AG09309 (cell line): ENCODE measurements at regions not wholly inside any gene's neighbourhood (a gene's known extent, or its start where the extent isn't known, plus 50 kb on each side); places are given as distances from the start of the nearest gene placed in this dataset.

ENCODE experiments used
- DNase-seq: peaks from one replicate; pipeline ENCODE4 v3.0.0-alpha.2; 2010; ENCODE audit warnings: low read depth
- H3K4me3 ChIP-seq: 2 replicates; pipeline ENCODE4 v1.5.1; 2011; ENCODE audit warnings: mild to moderate bottlenecking, low read depth, low read length, moderate library complexity; ENCODE audit not compliant: control insufficient read depth
- TF ChIP-seq, protein P1 (sequence below): IDR thresholded peaks from 2 replicates; pipeline ENCODE4 v1.5.1; 2011; ENCODE audit warnings: mild to moderate bottlenecking, low read depth, low read length, inconsistent platforms; ENCODE audit not compliant: insufficient read depth, control insufficient read depth; ENCODE audit errors: missing control alignments

DNA sequence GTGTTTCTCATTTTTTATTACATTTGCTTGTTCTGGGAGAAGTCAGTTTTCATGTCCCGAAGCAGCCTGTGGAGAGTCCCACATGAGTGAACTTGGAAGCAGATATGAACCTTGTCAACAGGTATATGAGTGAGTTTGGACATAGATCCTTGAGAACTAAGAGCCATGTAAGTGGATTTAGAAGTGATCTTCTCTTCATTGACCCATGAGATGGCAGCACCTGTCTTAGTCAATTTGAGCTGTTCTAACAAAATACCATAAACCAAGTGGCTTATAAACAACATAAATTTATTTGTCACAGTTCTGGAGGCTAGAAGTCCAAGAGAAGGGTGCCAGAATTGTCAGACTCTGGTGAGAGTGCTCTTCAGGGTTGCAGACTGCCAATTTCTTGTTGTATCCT, 1043.8 kb downstream of the ADGRL3 start:
- DNase-seq: no peak
- TF ChIP-seq, protein P1, sequence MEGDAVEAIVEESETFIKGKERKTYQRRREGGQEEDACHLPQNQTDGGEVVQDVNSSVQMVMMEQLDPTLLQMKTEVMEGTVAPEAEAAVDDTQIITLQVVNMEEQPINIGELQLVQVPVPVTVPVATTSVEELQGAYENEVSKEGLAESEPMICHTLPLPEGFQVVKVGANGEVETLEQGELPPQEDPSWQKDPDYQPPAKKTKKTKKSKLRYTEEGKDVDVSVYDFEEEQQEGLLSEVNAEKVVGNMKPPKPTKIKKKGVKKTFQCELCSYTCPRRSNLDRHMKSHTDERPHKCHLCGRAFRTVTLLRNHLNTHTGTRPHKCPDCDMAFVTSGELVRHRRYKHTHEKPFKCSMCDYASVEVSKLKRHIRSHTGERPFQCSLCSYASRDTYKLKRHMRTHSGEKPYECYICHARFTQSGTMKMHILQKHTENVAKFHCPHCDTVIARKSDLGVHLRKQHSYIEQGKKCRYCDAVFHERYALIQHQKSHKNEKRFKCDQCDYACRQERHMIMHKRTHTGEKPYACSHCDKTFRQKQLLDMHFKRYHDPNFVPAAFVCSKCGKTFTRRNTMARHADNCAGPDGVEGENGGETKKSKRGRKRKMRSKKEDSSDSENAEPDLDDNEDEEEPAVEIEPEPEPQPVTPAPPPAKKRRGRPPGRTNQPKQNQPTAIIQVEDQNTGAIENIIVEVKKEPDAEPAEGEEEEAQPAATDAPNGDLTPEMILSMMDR: no peak

DNA sequence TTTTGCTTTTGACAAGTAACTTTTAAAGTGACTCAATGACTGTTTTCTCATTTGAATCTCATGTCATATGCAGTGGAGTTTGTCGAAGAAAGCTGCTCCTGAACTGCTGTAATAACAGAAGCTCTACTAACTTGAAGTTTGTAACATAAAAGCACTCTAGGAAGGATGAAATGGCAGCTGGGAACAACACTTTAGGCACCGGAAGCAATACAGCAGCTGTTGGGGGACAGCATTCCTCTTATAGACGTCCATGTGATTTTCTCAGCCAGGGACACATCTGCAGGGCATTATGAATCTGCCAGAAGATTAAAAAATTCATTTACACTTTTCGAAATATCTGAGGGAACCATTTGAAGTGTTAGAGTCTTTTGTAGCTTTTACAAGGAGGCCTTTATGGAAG, 1035.8 kb downstream of the ADGRL3 start:
- H3K4me3 ChIP-seq: no peak overlapping the region
- TF ChIP-seq, protein P1: no peak
- DNase-seq: no peak

More for the DNA sequence above, 1043.8 kb downstream of the ADGRL3 start:
- no peak overlapping the region for H3K4me3 ChIP-seq

DNA sequence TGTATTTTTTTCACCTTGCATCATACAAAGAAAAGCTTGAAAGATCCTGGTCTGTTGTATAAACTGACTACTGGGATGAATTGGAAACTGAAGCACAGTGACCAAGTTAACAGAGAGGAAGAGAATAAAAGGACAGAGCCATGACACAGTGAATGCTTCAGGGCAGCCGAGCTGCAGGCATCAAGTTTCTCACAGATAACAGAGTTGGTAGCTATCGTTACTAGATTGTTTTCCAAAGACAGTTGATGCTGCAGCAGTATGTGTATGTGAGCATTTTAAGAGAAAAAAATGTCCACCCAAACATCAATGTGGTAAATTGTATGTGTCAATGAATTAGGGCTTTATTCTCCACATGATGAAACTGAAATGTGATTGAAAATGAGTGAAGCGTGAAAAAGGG, 1032.7 kb downstream of the ADGRL3 start:
- DNase-seq: no peak
- TF ChIP-seq, protein P1: no peak

DNA sequence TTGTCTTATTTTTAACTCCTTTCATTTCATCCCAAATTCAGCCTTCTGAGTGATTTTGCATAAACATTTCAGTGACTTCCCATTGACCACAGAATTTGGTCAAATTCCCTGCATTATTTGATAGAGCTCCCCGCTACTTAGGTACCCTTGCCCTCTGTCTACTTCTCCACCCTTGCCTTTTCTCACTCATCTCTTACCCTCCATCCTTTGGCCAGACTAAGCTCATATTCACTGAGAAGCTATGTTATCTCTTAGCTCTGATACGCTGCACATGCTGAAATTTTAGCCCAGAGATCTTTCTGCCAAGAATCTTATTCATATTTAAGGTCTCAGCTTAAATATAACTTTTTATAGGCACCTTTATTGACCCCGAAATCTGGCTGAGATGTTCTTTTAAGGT, 1031.9 kb downstream of the ADGRL3 start:
- no peak for DNase-seq
- H3K4me3 ChIP-seq: no peak overlapping the region
- TF ChIP-seq, protein P1: no peak

More for the DNA sequence above, 1032.7 kb downstream of the ADGRL3 start:
- no peak overlapping the region for H3K4me3 ChIP-seq

GRCh38 chr4:62226082-62226481, 1026.0 kb downstream of the ADGRL3 start:
- TF ChIP-seq, protein P1: no peak
- no peak for DNase-seq
- H3K4me3 ChIP-seq: no peak overlapping the region

DNA sequence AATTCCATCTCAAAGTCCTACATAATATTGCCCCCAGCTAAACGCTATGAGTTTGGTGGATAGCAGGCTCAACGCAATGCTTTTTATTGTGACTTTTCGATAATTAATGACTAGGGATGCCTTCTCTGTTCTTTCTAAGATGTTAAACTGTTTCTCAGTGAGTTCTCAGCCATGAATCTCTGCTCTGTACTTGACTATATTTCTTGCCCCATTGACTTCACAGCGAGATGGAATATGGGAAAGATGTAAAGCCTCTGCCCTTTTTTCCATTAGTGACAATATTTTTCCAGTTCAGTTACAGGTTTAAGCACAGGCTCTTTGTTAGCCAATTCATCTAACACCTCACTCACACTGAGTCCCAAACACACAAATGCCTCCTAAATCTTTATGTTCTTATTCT, 1022.0 kb downstream of the ADGRL3 start:
- no peak for DNase-seq
- no peak overlapping the region for H3K4me3 ChIP-seq
- TF ChIP-seq, protein P1: no peak

DNA sequence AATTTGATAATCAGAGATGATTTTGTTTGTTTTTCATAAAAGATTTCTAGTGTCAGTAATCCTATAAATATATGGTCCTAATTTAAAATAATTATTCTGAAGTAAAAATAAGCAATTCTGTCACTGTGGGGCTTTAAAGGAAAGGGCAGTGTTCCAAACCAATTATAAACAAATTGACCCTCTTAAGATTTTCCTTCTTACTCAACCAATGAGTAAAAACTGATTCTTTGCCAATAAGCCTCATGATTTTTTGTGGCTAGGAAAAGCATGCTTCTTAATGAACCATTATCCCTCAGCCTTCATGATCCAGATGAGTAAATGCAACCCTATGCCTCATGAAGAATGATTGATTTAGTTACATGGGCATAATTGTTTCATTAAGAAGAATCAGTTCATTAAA, 1010.4 kb downstream of the ADGRL3 start:
- no peak for DNase-seq
- H3K4me3 ChIP-seq: no peak overlapping the region
- TF ChIP-seq, protein P1: no peak
